H1 (cell line): ENCODE measurements at regions not wholly inside any gene's neighbourhood (a gene's known extent, or its start where the extent isn't known, plus 50 kb on each side); places are given as distances from the start of the nearest gene placed in this dataset.

Source experiments
- CTCF ChIA-PET: fragments of 300-600 bp; sonication (Branson Sonifier 250); formaldehyde crosslinking; loops from one replicate; lab custom pipeline; 2021; ENCODE audit not compliant: partially characterized antibody; lab: Charles Lee
- POLR2A ChIA-PET: fragments of 300-600 bp; sonication (Branson Sonifier 250); formaldehyde crosslinking; loops from one replicate; lab custom pipeline; 2021; ENCODE audit warnings: inconsistent platforms; ENCODE audit not compliant: partially characterized antibody; lab: Charles Lee
- DNase-seq, 2 experiments: peaks; one replicate each; pipeline versions ENCODE4 v3.0.0 to v3.0.0-alpha.2; 2010 to 2022; ENCODE audit warnings: low spot score in 2 of 2, low read depth in 1 of 2, mixed read lengths in 1 of 2
- FAIRE-seq: peaks from 2 replicates; lab custom pipeline; 2011; peaks lifted over from hg19 to GRCh38; lab: Jason Lieb, UNC
- H2AFZ ChIP-seq: 2 replicates; pipeline ENCODE4 v1.8.1; 2012; ENCODE audit warnings: low read length, inconsistent platforms
- H2AK5ac ChIP-seq: 2 replicates; pipeline ENCODE4 v1.6.1; 2013; ENCODE audit warnings: low read depth, low read length
- H2BK120ac ChIP-seq: replicated peaks from 2 replicates; pipeline ENCODE3; 2013; ENCODE audit warnings: low read depth, low read length, inconsistent platforms
- H2BK12ac ChIP-seq: 2 replicates; pipeline ENCODE4 v1.6.1; 2013; ENCODE audit warnings: low read depth, low read length
- H2BK15ac ChIP-seq: 2 replicates; pipeline ENCODE4 v1.6.1; 2013; ENCODE audit warnings: low read length
- H2BK20ac ChIP-seq: 2 replicates; pipeline ENCODE4 v1.6.1; 2013; ENCODE audit warnings: low read length
- H2BK5ac ChIP-seq: 2 replicates; pipeline ENCODE4 v1.6.1; 2013; ENCODE audit warnings: low read depth, low read length
- H3K14ac ChIP-seq: 2 replicates; pipeline ENCODE4 v1.6.1; 2013; ENCODE audit warnings: inconsistent platforms; ENCODE audit not compliant: insufficient read length
- H3K18ac ChIP-seq: 2 replicates; pipeline ENCODE4 v1.6.1; 2013; ENCODE audit warnings: low read length; ENCODE audit errors: extremely low read depth
- H3K23ac ChIP-seq: 2 replicates; pipeline ENCODE4 v1.6.1; 2013; ENCODE audit warnings: inconsistent platforms; ENCODE audit not compliant: insufficient read length
- H3K23me2 ChIP-seq: 2 replicates; pipeline ENCODE4 v1.6.1; 2013; ENCODE audit warnings: low read depth, low read length
- H3K27ac ChIP-seq: 2 replicates; pipeline ENCODE4 v1.6.1; 2011; ENCODE audit warnings: low read depth, low read length, inconsistent platforms
- H3K27me3 ChIP-seq, 4 experiments: replicated peaks in 1 of 4; 1 replicate in 1 of 4; 2 replicates in 3 of 4; pipeline versions ENCODE4 v1.6.1 to v1.8.1; 2011 to 2013; ENCODE audit warnings: low read length in 3 of 4, mild to moderate bottlenecking in 3 of 4, inconsistent platforms in 2 of 4, mixed read lengths in 2 of 4, moderate library complexity in 1 of 4; ENCODE audit not compliant: control insufficient read depth in 3 of 4, insufficient read depth in 3 of 4; ENCODE audit errors: extremely low read depth in 1 of 4
- H3K36me3 ChIP-seq, 4 experiments: 2 replicates each; pipeline versions ENCODE4 v1.6.1 to v1.8.1; 2011 to 2013; ENCODE audit warnings: mild to moderate bottlenecking in 4 of 4, low read length in 3 of 4, moderate library complexity in 2 of 4, control low read depth in 1 of 4, inconsistent platforms in 1 of 4; ENCODE audit not compliant: insufficient read depth in 4 of 4, control insufficient read depth in 2 of 4
- H3K4ac ChIP-seq: replicated peaks from 2 replicates; pipeline ENCODE3; 2013; ENCODE audit warnings: low read length, low read depth, mixed read lengths, inconsistent platforms; ENCODE audit not compliant: insufficient read length
- H3K4me1 ChIP-seq, 4 experiments: replicated peaks in 1 of 4; 1 replicate in 1 of 4; 2 replicates in 3 of 4; pipeline versions ENCODE4 v1.6.1 to v1.8.1; 2011 to 2013; ENCODE audit warnings: low read length in 3 of 4, inconsistent platforms in 2 of 4, mixed read lengths in 1 of 4; ENCODE audit not compliant: insufficient read depth in 4 of 4, control insufficient read depth in 3 of 4
- H3K4me2 ChIP-seq, 2 experiments: 2 replicates each; pipeline versions ENCODE4 v1.6.1 to v1.8.1; 2011 to 2013; ENCODE audit warnings: low read depth in 2 of 2, low read length in 2 of 2, control low read depth in 1 of 2, inconsistent platforms in 1 of 2, mild to moderate bottlenecking in 1 of 2; ENCODE audit not compliant: insufficient read depth in 1 of 2
- H3K4me3 ChIP-seq, 4 experiments: fragments of 200-600, 300-600 bp in 1 of 4; sonication (generic), shearing (Covaris generic), sonication (Bioruptor Twin) in 1 of 4; 2 replicates each; pipeline versions ENCODE4 v1.5.1 to v1.8.1; 2011 to 2016; ENCODE audit warnings: low read length in 4 of 4, low read depth in 3 of 4, control low read depth in 2 of 4, inconsistent platforms in 2 of 4, mild to moderate bottlenecking in 2 of 4, mixed read lengths in 1 of 4, moderate library complexity in 1 of 4; ENCODE audit not compliant: insufficient read depth in 2 of 4; ENCODE audit errors: extremely low read depth in 1 of 4
- H3K56ac ChIP-seq: replicated peaks from 2 replicates; pipeline ENCODE3; 2013; ENCODE audit warnings: low read depth, mild to moderate bottlenecking, mixed read lengths, low read length, inconsistent platforms; ENCODE audit not compliant: insufficient read length
- H3K79me1 ChIP-seq: 2 replicates; pipeline ENCODE4 v1.6.1; 2013; ENCODE audit warnings: low read depth, low read length, control low read depth
- H3K79me2 ChIP-seq, 2 experiments: 2 replicates each; pipeline versions ENCODE4 v1.6.1 to v1.8.1; 2012 to 2013; ENCODE audit warnings: low read length in 2 of 2, mild to moderate bottlenecking in 2 of 2, inconsistent platforms in 1 of 2; ENCODE audit not compliant: insufficient read depth in 2 of 2, control insufficient read depth in 1 of 2
- H3K9ac ChIP-seq, 4 experiments: replicated peaks in 1 of 4; 1 replicate in 1 of 4; 2 replicates in 3 of 4; pipeline versions ENCODE4 v1.6.1 to v1.8.1; 2011 to 2013; ENCODE audit warnings: low read depth in 3 of 4, low read length in 3 of 4, control low read depth in 2 of 4, mild to moderate bottlenecking in 2 of 4, moderate library complexity in 2 of 4, inconsistent platforms in 1 of 4; ENCODE audit errors: extremely low read depth in 1 of 4
- H3K9me3 ChIP-seq, 2 experiments: 2 replicates each; pipeline versions ENCODE4 v1.6.1 to v1.8.1; 2012 to 2013; ENCODE audit warnings: mild to moderate bottlenecking in 2 of 2, moderate library complexity in 2 of 2, control low read depth in 1 of 2, inconsistent platforms in 1 of 2, low read depth in 1 of 2, low read length in 1 of 2, mixed read lengths in 1 of 2; ENCODE audit not compliant: insufficient read depth in 2 of 2
- H4K20me1 ChIP-seq, 2 experiments: replicated peaks in 1 of 2; 2 replicates each; pipeline versions ENCODE3 to v1.8.1; 2011 to 2013; ENCODE audit warnings: inconsistent platforms in 2 of 2, low read length in 2 of 2, mild to moderate bottlenecking in 1 of 2; ENCODE audit not compliant: insufficient read depth in 2 of 2, control insufficient read depth in 1 of 2
- H4K5ac ChIP-seq: 2 replicates; pipeline ENCODE4 v1.6.1; 2013; ENCODE audit warnings: low read length, low read depth, mixed read lengths, inconsistent platforms; ENCODE audit not compliant: insufficient read length
- H4K8ac ChIP-seq: 2 replicates; pipeline ENCODE4 v1.8.0; 2013; ENCODE audit warnings: mild to moderate bottlenecking, moderate library complexity, low read length, inconsistent platforms; ENCODE audit not compliant: insufficient read depth; ENCODE audit errors: extremely low read depth
- H4K91ac ChIP-seq: replicated peaks from 2 replicates; pipeline ENCODE3; 2013; ENCODE audit warnings: low read length, mixed read lengths, inconsistent platforms; ENCODE audit not compliant: insufficient read length
- BACH1 ChIP-seq: IDR thresholded peaks from 2 replicates; pipeline ENCODE4 v1.6.1; 2012; ENCODE audit warnings: low read length, improper control_type of control experiment
- EGR1 ChIP-seq: IDR thresholded peaks from 2 replicates; pipeline ENCODE4 v1.6.1; 2011; ENCODE audit warnings: low read depth, low read length, borderline replicate concordance
- POLR2AphosphoS5 ChIP-seq: IDR thresholded peaks from 2 replicates; pipeline ENCODE4 v1.6.1; 2011; ENCODE audit warnings: low read depth, low read length
- POU5F1 ChIP-seq: IDR thresholded peaks from 2 replicates; pipeline ENCODE4 v1.6.1; 2011; ENCODE audit warnings: low read depth, mild to moderate bottlenecking, low read length, moderate library complexity
- RNF2 ChIP-seq: fragments of 200-900, 300-1000 bp; sonication (generic); IDR thresholded peaks from 2 replicates; pipeline ENCODE4 v1.7.1; 2016; ENCODE audit warnings: borderline replicate concordance, low read depth, mild to moderate bottlenecking, antibody characterized with exemption, low read length; ENCODE audit not compliant: poor library complexity, severe bottlenecking; ENCODE audit errors: missing control alignments
- RXRA ChIP-seq: IDR thresholded peaks from 2 replicates; pipeline ENCODE4 v1.6.1; 2011; ENCODE audit warnings: low read depth, mild to moderate bottlenecking, low read length, moderate library complexity; ENCODE audit not compliant: insufficient read depth
- TAF1 ChIP-seq: IDR thresholded peaks from 2 replicates; pipeline ENCODE4 v1.6.1; 2011; ENCODE audit warnings: mild to moderate bottlenecking, low read depth, low read length
- TEAD4 ChIP-seq: IDR thresholded peaks from 2 replicates; pipeline ENCODE4 v1.6.1; 2012; ENCODE audit warnings: low read depth, low read length, inconsistent platforms, mixed read lengths
- WGBS, 2 experiments: shearing (Covaris generic) in 1 of 2; methylation state at CpG; one replicate each; pipeline versions ENCODE4 v1.1.6 to v1.1.7; 2013 to 2015; ENCODE audit warnings: low lambda C conversion rate in 2 of 2, mixed read lengths in 2 of 2, inconsistent platforms in 1 of 2, low coverage in 1 of 2, missing lambda C conversion rate in 1 of 2; ENCODE audit not compliant: insufficient replicate concordance in 2 of 2, insufficient coverage in 1 of 2, insufficient read length in 1 of 2; ENCODE audit errors: extremely low coverage in 1 of 2, missing lambda C conversion rate in 1 of 2; 5-methylcytosine and 5-hydroxymethylcytosine counted together
- TF ChIP-seq, protein P1 (sequence below): IDR thresholded peaks from 2 replicates; pipeline ENCODE4 v1.6.1; 2012; ENCODE audit warnings: inconsistent platforms
- TF ChIP-seq, protein P2 (sequence below): IDR thresholded peaks from 2 replicates; pipeline ENCODE4 v1.6.1; 2011; ENCODE audit warnings: low read length, improper control_type of control experiment
- TF ChIP-seq, protein P3 (sequence below), 3 experiments: IDR thresholded peaks; 1 replicate in 2 of 3; 2 replicates in 1 of 3; pipeline versions ENCODE4 v1.5.1 to v1.6.1; 2011; ENCODE audit warnings: low read length in 3 of 3, mild to moderate bottlenecking in 3 of 3, inconsistent platforms in 2 of 3, low read depth in 1 of 3, moderate library complexity in 1 of 3; ENCODE audit not compliant: insufficient read depth in 1 of 3; ENCODE audit errors: control extremely low read depth in 1 of 3

DNA sequence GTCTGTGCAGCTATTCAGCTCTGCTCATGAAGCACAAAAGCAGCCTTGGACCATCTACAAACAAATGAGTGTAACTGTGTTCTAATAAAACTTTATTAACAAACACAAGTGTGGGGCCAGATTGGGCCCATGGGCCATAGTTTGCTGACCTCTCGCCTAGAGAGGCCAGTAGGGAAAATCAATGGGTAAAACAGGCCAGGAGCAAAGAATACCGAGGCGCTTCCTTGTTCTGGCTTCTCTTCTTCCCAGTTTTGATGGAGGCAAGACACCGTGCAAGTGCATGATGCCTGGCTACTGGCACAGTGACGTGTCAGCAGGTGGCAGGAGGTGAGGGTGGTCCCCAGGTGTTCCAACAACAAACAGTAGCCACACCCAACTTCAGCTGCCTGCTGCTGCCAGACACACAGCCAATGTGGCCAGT lies 94.3 kb upstream of the SDK1 start:
- Histone ChIP-seq H3K14ac (no peak overlapping the region), H3K4ac (no peak overlapping the region), H2AFZ (no peak overlapping the region), H3K9me3 (no peaks in the 10 kb centered on the region), H3K23ac (no peak overlapping the region), H4K5ac (no peak overlapping the region), H3K4me2 (no peak overlapping the region), H3K27ac (no peak overlapping the region), H2BK20ac (no peak overlapping the region), H3K4me3 (no peak overlapping the region), H3K23me2 (no peaks in the 10 kb centered on the region), H2BK12ac (no peak overlapping the region), H3K18ac (no peak overlapping the region), H3K27me3 (no peaks in the 10 kb centered on the region), H2BK5ac (no peak overlapping the region), H3K79me2 (no peaks in the 10 kb centered on the region), H2BK120ac (no peak overlapping the region), H3K56ac (no peak overlapping the region), H2BK15ac (no peak overlapping the region), H3K36me3 (no peaks in the 10 kb centered on the region), H2AK5ac (no peak overlapping the region), H3K4me1 (no peaks in the 10 kb centered on the region), H4K8ac (no peak overlapping the region), H4K91ac (no peak overlapping the region), H4K20me1 (no peaks in the 10 kb centered on the region), H3K9ac (no peak overlapping the region), H3K79me1 (no peaks in the 10 kb centered on the region)
- FAIRE-seq, result no peak
- CTCF ChIA-PET, result interaction anchor here (1.4 kb wide), 1 partner anchor 8 kb away, joined by 3 read pairs; no protein-coding TSS in a partner anchor
- peak in 1 of 2 experiments; percentile 33 for DNase-seq
- POLR2A ChIA-PET, result no interaction called here
- 91% methylated on average over 5 of the region's 5 CpGs; no CpG with 5 or more reads in 1 of the 2 experiments for WGBS, 2 experiments
- TF ChIP-seq EGR1 (no peak), POLR2AphosphoS5 (no peak), BACH1 (no peak), RXRA (no peak), TAF1 (no peak), RNF2 (no peak), TEAD4 (no peak), POU5F1 (no peak)
- TF ChIP-seq, protein P1, sequence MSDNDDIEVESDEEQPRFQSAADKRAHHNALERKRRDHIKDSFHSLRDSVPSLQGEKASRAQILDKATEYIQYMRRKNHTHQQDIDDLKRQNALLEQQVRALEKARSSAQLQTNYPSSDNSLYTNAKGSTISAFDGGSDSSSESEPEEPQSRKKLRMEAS, result no peak
- TF ChIP-seq, protein P2, sequence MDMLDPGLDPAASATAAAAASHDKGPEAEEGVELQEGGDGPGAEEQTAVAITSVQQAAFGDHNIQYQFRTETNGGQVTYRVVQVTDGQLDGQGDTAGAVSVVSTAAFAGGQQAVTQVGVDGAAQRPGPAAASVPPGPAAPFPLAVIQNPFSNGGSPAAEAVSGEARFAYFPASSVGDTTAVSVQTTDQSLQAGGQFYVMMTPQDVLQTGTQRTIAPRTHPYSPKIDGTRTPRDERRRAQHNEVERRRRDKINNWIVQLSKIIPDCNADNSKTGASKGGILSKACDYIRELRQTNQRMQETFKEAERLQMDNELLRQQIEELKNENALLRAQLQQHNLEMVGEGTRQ, result no peak
- TF ChIP-seq, protein P3, sequence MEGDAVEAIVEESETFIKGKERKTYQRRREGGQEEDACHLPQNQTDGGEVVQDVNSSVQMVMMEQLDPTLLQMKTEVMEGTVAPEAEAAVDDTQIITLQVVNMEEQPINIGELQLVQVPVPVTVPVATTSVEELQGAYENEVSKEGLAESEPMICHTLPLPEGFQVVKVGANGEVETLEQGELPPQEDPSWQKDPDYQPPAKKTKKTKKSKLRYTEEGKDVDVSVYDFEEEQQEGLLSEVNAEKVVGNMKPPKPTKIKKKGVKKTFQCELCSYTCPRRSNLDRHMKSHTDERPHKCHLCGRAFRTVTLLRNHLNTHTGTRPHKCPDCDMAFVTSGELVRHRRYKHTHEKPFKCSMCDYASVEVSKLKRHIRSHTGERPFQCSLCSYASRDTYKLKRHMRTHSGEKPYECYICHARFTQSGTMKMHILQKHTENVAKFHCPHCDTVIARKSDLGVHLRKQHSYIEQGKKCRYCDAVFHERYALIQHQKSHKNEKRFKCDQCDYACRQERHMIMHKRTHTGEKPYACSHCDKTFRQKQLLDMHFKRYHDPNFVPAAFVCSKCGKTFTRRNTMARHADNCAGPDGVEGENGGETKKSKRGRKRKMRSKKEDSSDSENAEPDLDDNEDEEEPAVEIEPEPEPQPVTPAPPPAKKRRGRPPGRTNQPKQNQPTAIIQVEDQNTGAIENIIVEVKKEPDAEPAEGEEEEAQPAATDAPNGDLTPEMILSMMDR (IDR thresholded peaks at IDR 0.05; ENCODE audit: control extremely low read depth in 1 of 3, insufficient read depth in 1 of 3, low read depth in 1 of 3, low read length in 3 of 3), result no peak
